ENCODE measurements at regions not wholly inside any gene's neighbourhood (a gene's known extent, or its start where the extent isn't known, plus 50 kb on each side); places are given as distances from the start of the nearest gene placed in this dataset.

- Mint-ChIP-seq H3K27me3 (ENCODE audit: insufficient read depth, unreplicated experiment) (no peaks in the 10 kb centered on the region), H3K9me3 (ENCODE audit: unreplicated experiment) (peaks cover 7% of the 10 kb centered on the region), H3K36me3 (ENCODE audit: insufficient read depth, unreplicated experiment) (no peaks in the 10 kb centered on the region), H3K4me3 (ENCODE audit: unreplicated experiment) (no peak overlapping the region), H3K27ac (ENCODE audit: low read depth, unreplicated experiment) (no peak overlapping the region), H3K4me1 (ENCODE audit: insufficient read depth, unreplicated experiment) (no peaks in the 10 kb centered on the region)
- DNase-seq (ENCODE audit: unreplicated experiment) = no peak
- intact Hi-C loops (cut with micrococcal nuclease) = no loop called here
- TF ChIP-seq CTCF (IDR thresholded peaks at IDR 0.05; ENCODE audit: unreplicated experiment) = no peak
- CTCF ChIA-PET = no interaction called here
- no TSS peak for BruUV-seq (replicated peaks)
- POLR2A ChIA-PET = no interaction called here
These were observed 795.8 kb downstream of the QKI start for GRCh38 chr6:164210323-164210722.

- Mint-ChIP-seq H3K27me3 (ENCODE audit: insufficient read depth, unreplicated experiment) (no peaks in the 10 kb centered on the region), H3K4me1 (ENCODE audit: insufficient read depth, unreplicated experiment) (no peaks in the 10 kb centered on the region), H3K27ac (ENCODE audit: low read depth, unreplicated experiment) (no peak overlapping the region), H3K36me3 (ENCODE audit: insufficient read depth, unreplicated experiment) (no peaks in the 10 kb centered on the region), H3K4me3 (ENCODE audit: unreplicated experiment) (no peak overlapping the region), H3K9me3 (ENCODE audit: unreplicated experiment) (peaks cover 7% of the 10 kb centered on the region)
- ChIA-PET POLR2A (interaction anchor here (0.7 kb wide), 1 partner anchor 99 kb away, joined by 3 read pairs; no protein-coding TSS in a partner anchor), CTCF (interaction anchor here (0.7 kb wide), 1 partner anchor 874 kb away, joined by 3 read pairs; no protein-coding TSS in a partner anchor)
- intact Hi-C loops (cut with micrococcal nuclease) = no loop called here
- no peak for DNase-seq (ENCODE audit: unreplicated experiment)
- BruUV-seq (replicated peaks) = no TSS peak
- TF ChIP-seq CTCF (IDR thresholded peaks at IDR 0.05; ENCODE audit: unreplicated experiment) = no peak
These were observed 793.9 kb downstream of the QKI start for GRCh38 chr6:164208371-164208770.

GRCh38 chr6:164206807-164207423, 792.4 kb downstream of the QKI start:
- no peak for DNase-seq (ENCODE audit: unreplicated experiment)
- ChIA-PET CTCF (no interaction called here), POLR2A (no interaction called here)
- no peak overlapping the region for H3K4me3 Mint-ChIP-seq (ENCODE audit: unreplicated experiment)
- no peaks in the 10 kb centered on the region for H3K36me3 Mint-ChIP-seq (ENCODE audit: insufficient read depth, unreplicated experiment)
- H3K27ac Mint-ChIP-seq (ENCODE audit: low read depth, unreplicated experiment) = no peak overlapping the region
- no peaks in the 10 kb centered on the region for H3K27me3 Mint-ChIP-seq (ENCODE audit: insufficient read depth, unreplicated experiment)
- no peaks in the 10 kb centered on the region for H3K4me1 Mint-ChIP-seq (ENCODE audit: insufficient read depth, unreplicated experiment)
- intact Hi-C loops (cut with micrococcal nuclease) = no loop called here
- H3K9me3 Mint-ChIP-seq (ENCODE audit: unreplicated experiment) = no peaks in the 10 kb centered on the region
- BruUV-seq (replicated peaks) = no TSS peak
- TF ChIP-seq CTCF (IDR thresholded peaks at IDR 0.05; ENCODE audit: unreplicated experiment) = no peak

- DNase-seq (ENCODE audit: unreplicated experiment) = peak; percentile 25
- no peak for TF ChIP-seq CTCF (IDR thresholded peaks at IDR 0.05; ENCODE audit: unreplicated experiment)
- Mint-ChIP-seq H3K9me3 (ENCODE audit: unreplicated experiment) (no peaks in the 10 kb centered on the region), H3K4me3 (ENCODE audit: unreplicated experiment) (no peak overlapping the region), H3K27me3 (ENCODE audit: insufficient read depth, unreplicated experiment) (no peaks in the 10 kb centered on the region), H3K4me1 (ENCODE audit: insufficient read depth, unreplicated experiment) (peaks cover 12% of the 10 kb centered on the region), H3K36me3 (ENCODE audit: insufficient read depth, unreplicated experiment) (no peaks in the 10 kb centered on the region), H3K27ac (ENCODE audit: low read depth, unreplicated experiment) (no peak overlapping the region)
- no TSS peak for BruUV-seq (replicated peaks)
- ChIA-PET POLR2A (no interaction called here), CTCF (interaction anchor here (0.6 kb wide), 1 partner anchor 85 kb away, joined by 3 read pairs; no protein-coding TSS in a partner anchor)
- intact Hi-C loops (cut with micrococcal nuclease) = no loop called here
These were observed 785.6 kb downstream of the QKI start for GRCh38 chr6:164200071-164200470.
